PFSK-1 (cell line): ENCODE measurements at regions not wholly inside any gene's neighbourhood (a gene's known extent, or its start where the extent isn't known, plus 50 kb on each side); places are given as distances from the start of the nearest gene placed in this dataset.

Source experiments
- FOXP2 ChIP-seq: optimal IDR thresholded peaks from 2 replicates; pipeline ENCODE3; 2011; ENCODE audit warnings: borderline replicate concordance, control low read depth, inconsistent platforms; ENCODE audit not compliant: insufficient read depth; ENCODE audit errors: extremely low read length, extremely low read depth
- POLR2AphosphoS5 ChIP-seq: IDR thresholded peaks from 2 replicates; pipeline ENCODE4 v1.6.1; 2012; ENCODE audit warnings: low read depth, mild to moderate bottlenecking, control low read depth, low read length, moderate library complexity
- SIN3A ChIP-seq: IDR thresholded peaks from 2 replicates; pipeline ENCODE4 v1.6.1; 2012; ENCODE audit warnings: mild to moderate bottlenecking, low read length, moderate library complexity, borderline replicate concordance; ENCODE audit not compliant: insufficient read depth
- TAF1 ChIP-seq: IDR thresholded peaks from 2 replicates; pipeline ENCODE4 v1.6.1; 2012; ENCODE audit warnings: low read length, control low read depth, borderline replicate concordance; ENCODE audit not compliant: insufficient read depth
- TF ChIP-seq, protein P1 (sequence below), 2 experiments: IDR thresholded peaks; 2 replicates each; pipeline versions ENCODE4 v1.6.1 to v1.8.0; 2011 to 2012; ENCODE audit warnings: low read depth in 2 of 2, low read length in 2 of 2, control low read depth in 1 of 2, inconsistent platforms in 1 of 2, mild to moderate bottlenecking in 1 of 2, moderate library complexity in 1 of 2; ENCODE audit not compliant: insufficient read depth in 1 of 2

DNA sequence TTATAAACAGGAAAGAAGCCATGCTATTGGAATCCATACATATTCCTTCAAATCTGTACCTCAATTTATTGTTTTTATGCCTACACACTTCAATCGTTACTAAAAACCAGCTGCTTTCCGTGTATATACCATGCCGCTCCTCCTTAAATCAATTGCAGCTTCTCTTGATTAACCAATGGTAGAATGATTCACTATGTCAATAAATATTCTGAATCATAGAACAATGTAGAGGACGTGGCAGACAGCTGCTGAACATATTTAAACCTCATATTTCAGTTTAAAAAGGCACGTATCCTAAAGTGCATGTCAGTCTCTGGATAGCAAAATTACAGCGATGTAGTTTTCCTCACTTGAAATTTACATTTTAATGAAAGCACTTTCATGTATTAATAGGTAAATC, 100.4 kb downstream of the MRPL39 start:
- no peak for TF ChIP-seq TAF1
- no peak for TF ChIP-seq POLR2AphosphoS5
- TF ChIP-seq SIN3A = no peak
- TF ChIP-seq FOXP2 = no peak
- TF ChIP-seq, protein P1, sequence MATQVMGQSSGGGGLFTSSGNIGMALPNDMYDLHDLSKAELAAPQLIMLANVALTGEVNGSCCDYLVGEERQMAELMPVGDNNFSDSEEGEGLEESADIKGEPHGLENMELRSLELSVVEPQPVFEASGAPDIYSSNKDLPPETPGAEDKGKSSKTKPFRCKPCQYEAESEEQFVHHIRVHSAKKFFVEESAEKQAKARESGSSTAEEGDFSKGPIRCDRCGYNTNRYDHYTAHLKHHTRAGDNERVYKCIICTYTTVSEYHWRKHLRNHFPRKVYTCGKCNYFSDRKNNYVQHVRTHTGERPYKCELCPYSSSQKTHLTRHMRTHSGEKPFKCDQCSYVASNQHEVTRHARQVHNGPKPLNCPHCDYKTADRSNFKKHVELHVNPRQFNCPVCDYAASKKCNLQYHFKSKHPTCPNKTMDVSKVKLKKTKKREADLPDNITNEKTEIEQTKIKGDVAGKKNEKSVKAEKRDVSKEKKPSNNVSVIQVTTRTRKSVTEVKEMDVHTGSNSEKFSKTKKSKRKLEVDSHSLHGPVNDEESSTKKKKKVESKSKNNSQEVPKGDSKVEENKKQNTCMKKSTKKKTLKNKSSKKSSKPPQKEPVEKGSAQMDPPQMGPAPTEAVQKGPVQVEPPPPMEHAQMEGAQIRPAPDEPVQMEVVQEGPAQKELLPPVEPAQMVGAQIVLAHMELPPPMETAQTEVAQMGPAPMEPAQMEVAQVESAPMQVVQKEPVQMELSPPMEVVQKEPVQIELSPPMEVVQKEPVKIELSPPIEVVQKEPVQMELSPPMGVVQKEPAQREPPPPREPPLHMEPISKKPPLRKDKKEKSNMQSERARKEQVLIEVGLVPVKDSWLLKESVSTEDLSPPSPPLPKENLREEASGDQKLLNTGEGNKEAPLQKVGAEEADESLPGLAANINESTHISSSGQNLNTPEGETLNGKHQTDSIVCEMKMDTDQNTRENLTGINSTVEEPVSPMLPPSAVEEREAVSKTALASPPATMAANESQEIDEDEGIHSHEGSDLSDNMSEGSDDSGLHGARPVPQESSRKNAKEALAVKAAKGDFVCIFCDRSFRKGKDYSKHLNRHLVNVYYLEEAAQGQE (IDR thresholded peaks at IDR 0.05; ENCODE audit: insufficient read depth in 1 of 2, low read depth in 2 of 2, low read length in 2 of 2) = no peak

DNA sequence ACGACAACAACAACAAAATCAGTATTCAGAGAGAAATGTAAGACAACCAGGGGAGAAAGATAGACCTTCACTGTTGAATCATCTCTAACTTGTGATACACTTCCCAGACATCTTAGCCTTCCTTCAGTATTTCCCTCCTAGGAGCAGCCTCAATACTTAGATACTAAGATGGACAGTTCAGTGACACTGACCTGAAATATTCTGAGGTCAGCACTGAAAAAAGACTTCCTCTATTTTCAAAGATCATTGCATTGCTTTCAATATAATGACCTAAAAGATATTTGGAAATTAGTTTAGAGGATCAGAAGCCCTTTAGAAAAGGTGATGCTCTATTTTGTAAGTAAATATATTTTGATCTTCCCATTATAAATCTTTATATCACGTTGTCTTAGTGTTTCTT, 101.0 kb downstream of the MRPL39 start:
- TF ChIP-seq, protein P1 (IDR thresholded peaks at IDR 0.05; ENCODE audit: insufficient read depth in 1 of 2, low read depth in 2 of 2, low read length in 2 of 2) = no peak
- TF ChIP-seq SIN3A (no peak), TAF1 (no peak), POLR2AphosphoS5 (no peak), FOXP2 (no peak)

DNA sequence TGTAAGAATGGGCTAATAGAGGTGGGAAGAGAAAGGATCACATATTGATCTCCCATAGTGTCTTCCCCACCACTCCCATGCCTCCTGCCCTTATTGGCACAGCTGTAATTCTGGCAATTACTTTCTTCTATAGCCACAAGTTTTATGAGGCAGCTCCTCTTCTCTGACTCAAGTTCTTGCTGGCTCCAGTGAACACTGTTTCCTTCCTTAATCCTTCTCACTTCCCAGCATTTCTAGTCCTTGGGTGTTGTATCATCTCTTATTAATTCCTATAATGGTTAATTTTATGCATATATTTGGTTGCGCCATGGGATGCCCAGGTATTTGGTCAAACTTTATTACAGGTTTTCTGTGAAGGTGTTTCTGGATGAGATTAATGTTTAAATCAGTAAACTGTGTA, 103.3 kb downstream of the MRPL39 start:
- TF ChIP-seq, protein P1 (IDR thresholded peaks at IDR 0.05; ENCODE audit: insufficient read depth in 1 of 2, low read depth in 2 of 2, low read length in 2 of 2) = no peak
- TF ChIP-seq FOXP2 = no peak
- TF ChIP-seq POLR2AphosphoS5 = no peak
- no peak for TF ChIP-seq SIN3A
- TF ChIP-seq TAF1 = no peak

DNA sequence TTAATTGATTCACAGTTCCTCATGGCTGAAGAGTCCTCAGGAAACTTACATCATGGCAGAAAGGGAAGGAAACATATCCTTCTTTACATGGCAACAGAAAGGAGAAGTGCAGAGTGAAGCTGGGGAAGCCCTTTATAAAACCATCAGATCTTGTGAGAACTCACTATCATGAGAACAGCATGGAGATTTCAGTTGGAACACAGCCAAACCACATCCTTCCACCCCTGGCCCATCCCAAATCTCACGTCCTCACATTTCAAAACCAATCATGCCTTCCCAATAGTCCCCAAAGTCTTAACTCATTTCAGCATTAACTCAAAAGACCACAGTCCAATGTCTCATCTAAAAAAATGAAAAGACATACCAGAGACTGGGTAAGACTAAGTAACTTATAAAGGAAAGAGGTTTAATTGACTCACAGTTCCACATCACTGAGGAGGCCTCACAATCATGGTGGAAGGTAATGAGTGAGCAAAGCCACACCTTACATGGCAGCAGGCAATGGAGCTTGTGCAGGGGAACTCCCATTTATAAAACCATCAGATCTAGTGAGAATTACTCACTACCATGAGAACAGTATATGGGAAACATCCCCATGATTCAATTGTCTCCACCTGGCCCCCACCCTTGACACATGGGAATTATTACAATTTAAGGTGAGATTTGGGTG, 105.2 kb downstream of the MRPL39 start:
- TF ChIP-seq, protein P1 (IDR thresholded peaks at IDR 0.05; ENCODE audit: insufficient read depth in 1 of 2, low read depth in 2 of 2, low read length in 2 of 2) = no peak
- no peak for TF ChIP-seq FOXP2
- TF ChIP-seq TAF1 = no peak
- TF ChIP-seq POLR2AphosphoS5 = no peak
- no peak for TF ChIP-seq SIN3A

DNA sequence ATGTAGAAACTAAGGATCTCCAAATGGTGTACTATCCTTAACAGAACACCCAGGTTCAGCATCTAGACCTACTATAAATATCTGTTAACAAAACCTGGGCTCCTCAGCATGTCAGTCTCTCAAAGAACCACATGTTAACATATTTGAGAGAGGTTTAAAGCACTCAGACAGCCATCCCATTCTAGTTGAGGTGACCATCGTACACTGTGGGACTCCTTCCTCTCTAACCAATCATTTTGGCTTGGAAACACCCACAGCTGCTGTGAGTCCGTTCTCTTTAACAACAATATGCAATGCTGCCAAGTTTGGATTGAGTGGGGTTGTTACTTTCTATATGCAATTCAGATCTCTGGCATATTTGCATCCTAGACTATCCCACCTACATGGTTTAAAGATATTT, 105.8 kb downstream of the MRPL39 start:
- TF ChIP-seq TAF1 (no peak), SIN3A (no peak), FOXP2 (no peak), POLR2AphosphoS5 (no peak)
- TF ChIP-seq, protein P1 (IDR thresholded peaks at IDR 0.05; ENCODE audit: insufficient read depth in 1 of 2, low read depth in 2 of 2, low read length in 2 of 2) = no peak
